Heart right ventricle (tissue), 16 donors: ENCODE measurements at regions not wholly inside any gene's neighbourhood (a gene's known extent, or its start where the extent isn't known, plus 50 kb on each side); places are given as distances from the start of the nearest gene placed in this dataset.

Experiments
- ATAC-seq, 8 donors: fragments of 200-7000 bp; cut with Tn5 transposase; one replicate each; pipeline ENCODE4 v1.9.1; 2020; ENCODE audit warnings: mild to moderate bottlenecking in 8 of 8, moderate library complexity in 8 of 8, moderate number of reproducible peaks in 1 of 8
- DNase-seq, 2 donors: peaks; one replicate each; pipeline ENCODE4 v3.0.0-alpha.2; 2020
- H3K27ac ChIP-seq, 10 donors: fragments of 200-600 bp; sonication (generic) in 2 of 10; one replicate each; pipeline versions ENCODE4 v1.5.0 to v1.8.0; 2020 to 2022; ENCODE audit warnings: mild to moderate bottlenecking in 3 of 10
- H3K27me3 ChIP-seq, 7 donors: fragments of 200-600 bp; one replicate each; pipeline ENCODE4 v1.8.0; 2021 to 2022; ENCODE audit warnings: mild to moderate bottlenecking in 2 of 7
- H3K36me3 ChIP-seq, 9 donors: fragments of 200-600 bp; sonication (generic) in 1 of 9; one replicate each; pipeline versions ENCODE4 v1.5.0 to v1.8.0; 2020 to 2022; ENCODE audit warnings: mild to moderate bottlenecking in 2 of 9
- H3K4me1 ChIP-seq, 9 donors: fragments of 200-600 bp; sonication (generic) in 1 of 9; one replicate each; pipeline versions ENCODE4 v1.5.0 to v1.8.0; 2020 to 2022; ENCODE audit warnings: mild to moderate bottlenecking in 4 of 9
- H3K4me3 ChIP-seq, 10 donors: fragments of 200-600 bp; sonication (generic) in 2 of 10; one replicate each; pipeline versions ENCODE4 v1.5.0 to v1.8.0; 2020 to 2022; ENCODE audit warnings: mild to moderate bottlenecking in 7 of 10, moderate library complexity in 2 of 10
- H3K9me3 ChIP-seq, 11 donors: fragments of 200-600 bp in 10 of 11; sonication (generic) in 2 of 11; one replicate each; pipeline versions ENCODE4 v1.5.0 to v1.8.0; 2013 to 2022; ENCODE audit warnings: mild to moderate bottlenecking in 2 of 11, control low read depth in 1 of 11, moderate library complexity in 1 of 11
- CTCF ChIP-seq, 9 donors: fragments of 200-600 bp; sonication (generic) in 2 of 9; IDR thresholded peaks; one replicate each; pipeline versions ENCODE4 v1.5.0 to v1.8.0; 2021 to 2022; ENCODE audit warnings: antibody characterized with exemption in 9 of 9, mild to moderate bottlenecking in 5 of 9, moderate library complexity in 1 of 9
- WGBS, 2 donors: extraction: QIAGEN DNeasy Blood & Tissue Kit; methylation state at CpG; one replicate each; pipeline ENCODE4 v1.1.7; 2013; ENCODE audit warnings: inconsistent platforms in 1 of 2; 5-methylcytosine and 5-hydroxymethylcytosine counted together
- intact Hi-C, 10 donors: fragments of 100-400 bp; cut with DNase I; formaldehyde crosslinking; loops; one replicate each; pipeline versions ENCODE4 v1.11.1 to v1.14.2; 2022
- donor health status: Arrhythmogenic right ventricular cardiomyopathy.
- donor health status: ischemic (EF 13 %, LVEDD 7.1; RV severe dilation, severe dysfunction).
- donor health status: healthy with polysubstance abuse.
- donor health status: DM: no; HTN: yes; CAD: no.
- donor health status: DM: no; HTN: no; CAD: no.
- donor health status: ischemic (EF 25% LVEDD 6.9; RV normal size, moderate dysfunction).
- donor health status: ischemic (EF 25% LVEDD 5.7; RV mildly dilated, moderate dysfunction).
- donor health status: healthy.
- donor health status: DM: yes; HTN: yes; CAD: no.
- donor health status: Ischemic cardiomyopathy.
- donor health status: ischemic (EF 35%, LVEDD 5.7; RV mildly dilated, moderate dysfunction).
- donor health status: nonischemic (EF 11% LVEDD 7.7; RV severe dilation, severe dysfunction).
- donor health status: DM: yes; HTN: yes; CAD: no.
- donor health status: PGD.
- donor health status: ischemic (EF 29% LVEDD 5.4; RV normal size, mild dysfunction).
- donor health status: nonischemic (EF 23%, LVEDD 6.1; RV moderate dilation, normal function).

GRCh38 chr12:30874455-30875321 lies 51.9 kb upstream of the TSPAN11 start:
- H3K4me3 ChIP-seq: no peak overlapping the region
- no peak overlapping the region for H3K27ac ChIP-seq
- 59 to 65% methylated on average over 10 of the region's 10 CpGs for WGBS, 2 donors
- ATAC-seq (peak in 1 of 8 donors; percentile 20), DNase-seq (peak; percentile 11 to 15)
- H3K27me3 ChIP-seq: peaks cover 0 to 31% (median 0%) of the 10 kb centered on the region in 7 donors
- H3K36me3 ChIP-seq: no peaks in the 10 kb centered on the region
- H3K4me1 ChIP-seq: peaks cover 0 to 4% (median 0%) of the 10 kb centered on the region in 9 donors
- TF ChIP-seq CTCF (IDR thresholded peaks at IDR 0.05): no peak
- intact Hi-C loops: loop anchor here in 1 of 10 donors (10.0 kb wide), 1 partner anchor 90 kb away; no protein-coding TSS in a partner anchor
- H3K9me3 ChIP-seq: no peaks in the 10 kb centered on the region

- intact Hi-C loops: loop anchor here in 1 of 10 donors (10.0 kb wide), 1 partner anchor 94 kb away; no protein-coding TSS in a partner anchor
- peaks cover 0 to 12% (median 0%) of the 10 kb centered on the region in 7 donors for H3K27me3 ChIP-seq
- DNase-seq: no peak
- H3K27ac ChIP-seq: no peak overlapping the region
- no peak for TF ChIP-seq CTCF (IDR thresholded peaks at IDR 0.05)
- WGBS, 2 donors: 93 to 96% methylated on average over 7 of the region's 7 CpGs
- no peak overlapping the region for H3K4me3 ChIP-seq
- ATAC-seq: no peak
- H3K36me3 ChIP-seq: no peaks in the 10 kb centered on the region
- peaks cover 0 to 4% (median 0%) of the 10 kb centered on the region in 9 donors for H3K4me1 ChIP-seq
- peaks cover 0 to 23% (median 10%) of the 10 kb centered on the region in 11 donors for H3K9me3 ChIP-seq
Observed at GRCh38 chr12:30870491-30871265, 55.9 kb upstream of the TSPAN11 start.

- ATAC-seq (no peak), DNase-seq (no peak)
- no peak overlapping the region for H3K4me3 ChIP-seq
- no peaks in the 10 kb centered on the region for H3K36me3 ChIP-seq
- intact Hi-C loops: no loop called here
- peaks cover 0 to 23% (median 10%) of the 10 kb centered on the region in 11 donors for H3K9me3 ChIP-seq
- H3K27me3 ChIP-seq: no peaks in the 10 kb centered on the region
- TF ChIP-seq CTCF (IDR thresholded peaks at IDR 0.05): no peak
- H3K27ac ChIP-seq: no peak overlapping the region
- peaks cover 0 to 8% (median 0%) of the 10 kb centered on the region in 9 donors for H3K4me1 ChIP-seq
Observed at GRCh38 chr12:30867415-30867814, 59.1 kb upstream of the TSPAN11 start.

- DNase-seq (no peak), ATAC-seq (no peak)
- Histone ChIP-seq H3K36me3 (no peaks in the 10 kb centered on the region), H3K4me1 (peaks cover 0 to 8% (median 0%) of the 10 kb centered on the region in 9 donors), H3K27ac (no peak overlapping the region), H3K27me3 (no peaks in the 10 kb centered on the region), H3K4me3 (no peak overlapping the region), H3K9me3 (peaks cover 0 to 31% (median 10%) of the 10 kb centered on the region in 11 donors)
- intact Hi-C loops: no loop called here
- WGBS, 2 donors: 87 to 91% methylated on average over 1 of the region's 1 CpG
- no peak for TF ChIP-seq CTCF (IDR thresholded peaks at IDR 0.05)
Observed at GRCh38 chr12:30866256-30866655, 60.3 kb upstream of the TSPAN11 start.
